ENCODE measurements at regions not wholly inside any gene's neighbourhood (a gene's known extent, or its start where the extent isn't known, plus 50 kb on each side); places are given as distances from the start of the nearest gene placed in this dataset.

GRCh38 chr4:100929135-100929534, 411.3 kb upstream of the EMCN start:
- TF ChIP-seq CTCF (IDR thresholded peaks at IDR 0.05; ENCODE audit: poor library complexity) (no peak), EZH2 (IDR thresholded peaks at IDR 0.05; ENCODE audit: borderline replicate concordance) (no peak), EZH2phosphoT487 (IDR thresholded peaks at IDR 0.05; ENCODE audit: low read depth, severe bottlenecking, unreplicated experiment) (no peak)
